Lung (tissue), 11 donors: ENCODE measurements at regions not wholly inside any gene's neighbourhood (a gene's known extent, or its start where the extent isn't known, plus 50 kb on each side); places are given as distances from the start of the nearest gene placed in this dataset.

Experiments used
- ATAC-seq: fragments of 200-7000 bp; cut with Tn5 transposase; one replicate; pipeline ENCODE4 v1.9.1; 2020; ENCODE audit warnings: moderate number of reproducible peaks; ENCODE audit not compliant: insufficient read depth, low FRiP score
- DNase-seq, 3 donors: peaks; one replicate each; pipeline ENCODE4 v3.0.0-alpha.2; 2013 to 2017
- H3K27ac ChIP-seq, 2 donors: one replicate each; pipeline ENCODE4 v1.5.1; 2013; ENCODE audit warnings: mild to moderate bottlenecking in 2 of 2, moderate library complexity in 2 of 2, control low read depth in 1 of 2, inconsistent platforms in 1 of 2, low read depth in 1 of 2, low read length in 1 of 2
- H3K27me3 ChIP-seq, 3 donors: one replicate each; pipeline ENCODE4 v1.5.1; 2013; ENCODE audit warnings: low read length in 2 of 3; ENCODE audit not compliant: control insufficient read depth in 3 of 3, insufficient read depth in 3 of 3
- H3K36me3 ChIP-seq, 4 donors: one replicate each; pipeline ENCODE4 v1.5.1; 2013; ENCODE audit warnings: low read length in 4 of 4, mild to moderate bottlenecking in 1 of 4, moderate library complexity in 1 of 4; ENCODE audit not compliant: control insufficient read depth in 4 of 4, insufficient read depth in 4 of 4
- H3K4me1 ChIP-seq, 5 donors: one replicate each; pipeline ENCODE4 v1.5.1; 2013; ENCODE audit warnings: low read length in 5 of 5, mild to moderate bottlenecking in 2 of 5, moderate library complexity in 1 of 5; ENCODE audit not compliant: control insufficient read depth in 5 of 5, insufficient read depth in 5 of 5
- H3K4me3 ChIP-seq: one replicate; pipeline ENCODE4 v1.5.1; 2013; ENCODE audit warnings: mild to moderate bottlenecking, control low read depth, moderate library complexity
- H3K9ac ChIP-seq, 2 donors: one replicate each; pipeline ENCODE4 v1.5.1; 2013; ENCODE audit warnings: low read length in 2 of 2, control low read depth in 1 of 2; ENCODE audit not compliant: insufficient read depth in 1 of 2
- H3K9me3 ChIP-seq, 4 donors: one replicate each; pipeline ENCODE4 v1.5.1; 2013; ENCODE audit warnings: low read length in 3 of 4, mild to moderate bottlenecking in 1 of 4, moderate library complexity in 1 of 4; ENCODE audit not compliant: control insufficient read depth in 4 of 4, insufficient read depth in 3 of 4
- CTCF ChIP-seq: IDR thresholded peaks from 2 replicates; pipeline ENCODE4 v1.5.1; 2012; ENCODE audit warnings: mild to moderate bottlenecking; ENCODE audit errors: control extremely low read depth, extremely low read depth
- WGBS, 2 donors: extraction: QIAGEN DNeasy Blood & Tissue Kit; methylation state at CpG; one replicate each; pipeline ENCODE4 v1.1.7; 2013; 5-methylcytosine and 5-hydroxymethylcytosine counted together
- donor health status: control.
- donor health status: control.
- donor health status: Bipolar disorder and iron deficiency.
- donor health status: healthy.
- donor health status: DM: yes; HTN: yes; CAD: no.

GRCh38 chr17:71500761-71501555 is 619.9 kb upstream of the SOX9 start:
- no peak overlapping the region for H3K9ac ChIP-seq
- ATAC-seq (no peak), DNase-seq (no peak)
- no peak overlapping the region for H3K27ac ChIP-seq
- no peaks in the 10 kb centered on the region for H3K36me3 ChIP-seq
- no peaks in the 10 kb centered on the region for H3K9me3 ChIP-seq
- WGBS, 2 donors, result 41 to 57% methylated on average over 3 of the region's 3 CpGs
- no peaks in the 10 kb centered on the region for H3K4me1 ChIP-seq
- H3K27me3 ChIP-seq, result no peaks in the 10 kb centered on the region
- no peak overlapping the region for H3K4me3 ChIP-seq
- no peak for TF ChIP-seq CTCF

GRCh38 chr17:71501711-71502110 is 619.1 kb upstream of the SOX9 start:
- TF ChIP-seq CTCF, result no peak
- Histone ChIP-seq H3K36me3 (no peaks in the 10 kb centered on the region), H3K4me3 (no peak overlapping the region), H3K27me3 (no peaks in the 10 kb centered on the region), H3K27ac (no peak overlapping the region), H3K9ac (no peak overlapping the region), H3K4me1 (no peaks in the 10 kb centered on the region), H3K9me3 (peaks cover 0 to under 1% (median 0%) of the 10 kb centered on the region in 4 donors)
- ATAC-seq, result no peak
- no peak for DNase-seq
- WGBS, 2 donors, result 92 to 100% methylated on average over 1 of the region's 1 CpG

- DNase-seq, result no peak
Observed at GRCh38 chr17:71502443-71502842, 618.4 kb upstream of the SOX9 start.

More at GRCh38 chr17:71502443-71502842, 618.4 kb upstream of the SOX9 start:
- Histone ChIP-seq H3K36me3 (no peaks in the 10 kb centered on the region), H3K27me3 (no peaks in the 10 kb centered on the region), H3K27ac (no peak overlapping the region), H3K9ac (no peak overlapping the region), H3K9me3 (peaks cover 0 to 3% (median 0%) of the 10 kb centered on the region in 4 donors), H3K4me3 (no peak overlapping the region), H3K4me1 (no peaks in the 10 kb centered on the region)
- TF ChIP-seq CTCF, result no peak
- 72 to 97% methylated on average over 1 of the region's 1 CpG for WGBS, 2 donors
- ATAC-seq, result no peak
